ENCODE measurements at regions not wholly inside any gene's neighbourhood (a gene's known extent, or its start where the extent isn't known, plus 50 kb on each side); places are given as distances from the start of the nearest gene placed in this dataset.
"Not testable (repeated sequence)": the region's sequence is repeated elsewhere in the genome, so short reads cannot be mapped to it uniquely, and the experiment has no call there.

DNA sequence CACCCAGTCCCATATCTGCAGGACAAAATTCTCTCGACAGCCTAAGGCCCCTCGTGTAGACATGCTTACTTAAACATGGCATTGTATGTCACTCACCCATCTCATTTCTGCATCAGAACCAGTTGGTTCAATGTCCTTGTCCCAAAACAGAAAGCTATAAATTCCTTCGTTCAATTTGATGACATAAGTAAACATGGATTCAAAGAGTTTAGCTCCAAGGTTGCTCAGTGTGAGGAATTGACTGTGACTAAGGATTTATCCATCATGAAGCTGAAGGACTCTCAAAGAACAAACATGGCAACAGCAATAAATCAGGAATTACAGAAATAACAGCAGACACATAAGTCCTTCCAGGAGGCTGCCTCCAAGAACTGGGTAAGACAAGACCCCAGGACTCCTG is 237.2 kb downstream of the TOMM20 start:
- POLR2A ChIA-PET: interaction anchor here (0.6 kb wide), 1 partner anchor 232 kb away, joined by 3 read pairs; no protein-coding TSS in a partner anchor
- Histone ChIP-seq H3K27ac (ENCODE audit: extremely low read depth, low read depth, low read length) (no peak overlapping the region), H3K4me3 (ENCODE audit: low read depth, low read length) (no peak overlapping the region), H3K9me3 (ENCODE audit: control insufficient read depth, insufficient read depth, low read depth, low read length) (no peaks in the 10 kb centered on the region), H3K36me3 (ENCODE audit: control insufficient read depth in 2 of 2, insufficient read depth in 1 of 2, low read length in 2 of 2) (no peaks in the 10 kb centered on the region), H3K4me1 (ENCODE audit: control insufficient read depth, insufficient read depth, low read length) (no peaks in the 10 kb centered on the region)
- TF ChIP-seq ZBTB1 (tag by site-specific recombination; IDR thresholded peaks at IDR 0.05): no peak
- CTCF ChIA-PET: interaction anchor here (0.6 to 1.0 kb wide), 3 partner anchors 15 to 1540 kb away, joined by 3 read pairs; no protein-coding TSS in a partner anchor

DNA sequence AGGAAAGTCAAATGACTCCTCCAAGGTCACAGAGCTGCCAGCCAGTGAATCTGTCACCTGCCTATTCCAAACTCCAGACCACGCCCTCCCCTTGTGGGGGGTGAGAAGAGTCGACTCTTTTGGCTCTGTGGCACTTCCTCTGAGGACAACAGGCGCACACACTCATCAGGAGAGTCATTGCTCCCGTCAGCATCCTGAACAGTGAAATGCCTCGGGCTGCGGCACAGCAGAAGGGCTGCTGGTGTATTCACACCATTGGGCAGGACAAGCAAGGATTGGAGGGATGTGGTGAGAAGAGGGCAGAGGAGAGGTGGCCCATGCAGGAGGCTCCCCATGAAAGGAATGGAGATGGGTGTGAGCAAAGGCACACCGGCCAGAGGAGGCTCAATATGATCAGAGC is 239.0 kb downstream of the TOMM20 start:
- ChIA-PET POLR2A (no interaction called here), CTCF (interaction anchor here (0.7 to 0.9 kb wide), 3 partner anchors 25 to 194 kb away, joined by 3 read pairs; no protein-coding TSS in a partner anchor)
- no peaks in the 10 kb centered on the region for H3K4me1 ChIP-seq (ENCODE audit: control insufficient read depth, insufficient read depth, low read length)
- H3K27ac ChIP-seq (ENCODE audit: extremely low read depth, low read depth, low read length): no peak overlapping the region
- no peaks in the 10 kb centered on the region for H3K36me3 ChIP-seq (ENCODE audit: control insufficient read depth in 2 of 2, insufficient read depth in 1 of 2, low read length in 2 of 2)
- no peak for TF ChIP-seq ZNF302 (tag by site-specific recombination; IDR thresholded peaks at IDR 0.05; ENCODE audit: low read depth)
- no peak for TF ChIP-seq ZNF521 (tag by site-specific recombination; IDR thresholded peaks at IDR 0.05)
- TF ChIP-seq, protein P1, sequence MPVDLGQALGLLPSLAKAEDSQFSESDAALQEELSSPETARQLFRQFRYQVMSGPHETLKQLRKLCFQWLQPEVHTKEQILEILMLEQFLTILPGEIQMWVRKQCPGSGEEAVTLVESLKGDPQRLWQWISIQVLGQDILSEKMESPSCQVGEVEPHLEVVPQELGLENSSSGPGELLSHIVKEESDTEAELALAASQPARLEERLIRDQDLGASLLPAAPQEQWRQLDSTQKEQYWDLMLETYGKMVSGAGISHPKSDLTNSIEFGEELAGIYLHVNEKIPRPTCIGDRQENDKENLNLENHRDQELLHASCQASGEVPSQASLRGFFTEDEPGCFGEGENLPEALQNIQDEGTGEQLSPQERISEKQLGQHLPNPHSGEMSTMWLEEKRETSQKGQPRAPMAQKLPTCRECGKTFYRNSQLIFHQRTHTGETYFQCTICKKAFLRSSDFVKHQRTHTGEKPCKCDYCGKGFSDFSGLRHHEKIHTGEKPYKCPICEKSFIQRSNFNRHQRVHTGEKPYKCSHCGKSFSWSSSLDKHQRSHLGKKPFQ (tag by site-specific recombination; IDR thresholded peaks at IDR 0.05): peak; percentile 44; the same call in 1 of the 2 replicates
- TF ChIP-seq ZNF670 (tag by site-specific recombination; IDR thresholded peaks at IDR 0.05; ENCODE audit: low read depth): no peak
- TF ChIP-seq, protein P2, sequence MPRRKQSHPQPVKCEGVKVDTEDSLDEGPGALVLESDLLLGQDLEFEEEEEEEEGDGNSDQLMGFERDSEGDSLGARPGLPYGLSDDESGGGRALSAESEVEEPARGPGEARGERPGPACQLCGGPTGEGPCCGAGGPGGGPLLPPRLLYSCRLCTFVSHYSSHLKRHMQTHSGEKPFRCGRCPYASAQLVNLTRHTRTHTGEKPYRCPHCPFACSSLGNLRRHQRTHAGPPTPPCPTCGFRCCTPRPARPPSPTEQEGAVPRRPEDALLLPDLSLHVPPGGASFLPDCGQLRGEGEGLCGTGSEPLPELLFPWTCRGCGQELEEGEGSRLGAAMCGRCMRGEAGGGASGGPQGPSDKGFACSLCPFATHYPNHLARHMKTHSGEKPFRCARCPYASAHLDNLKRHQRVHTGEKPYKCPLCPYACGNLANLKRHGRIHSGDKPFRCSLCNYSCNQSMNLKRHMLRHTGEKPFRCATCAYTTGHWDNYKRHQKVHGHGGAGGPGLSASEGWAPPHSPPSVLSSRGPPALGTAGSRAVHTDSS (tag by site-specific recombination; IDR thresholded peaks at IDR 0.05): no peak
- H3K4me3 ChIP-seq (ENCODE audit: low read depth, low read length): no peak overlapping the region
- H3K9me3 ChIP-seq (ENCODE audit: control insufficient read depth, insufficient read depth, low read depth, low read length): no peaks in the 10 kb centered on the region

DNA sequence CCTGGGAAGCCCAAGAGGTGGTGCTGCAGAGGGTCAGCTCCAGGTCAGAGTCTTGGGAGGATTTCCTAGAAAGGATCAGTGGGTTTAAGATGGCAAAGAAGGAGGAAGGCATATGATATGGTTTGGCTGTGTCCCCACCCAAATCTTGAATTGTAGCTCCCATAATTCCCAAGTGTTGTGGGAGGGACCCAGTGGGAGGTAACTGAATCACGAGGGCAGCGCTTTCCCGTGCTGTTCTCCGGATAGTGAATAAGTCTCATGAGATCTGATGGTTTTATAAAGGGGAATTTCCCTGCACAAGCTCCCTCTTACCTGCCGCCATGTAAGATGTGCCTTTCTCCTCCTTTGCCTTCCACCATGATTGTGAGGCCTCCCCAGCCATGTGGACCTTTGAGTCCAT is 240.4 kb downstream of the TOMM20 start:
- TF ChIP-seq, protein P3, sequence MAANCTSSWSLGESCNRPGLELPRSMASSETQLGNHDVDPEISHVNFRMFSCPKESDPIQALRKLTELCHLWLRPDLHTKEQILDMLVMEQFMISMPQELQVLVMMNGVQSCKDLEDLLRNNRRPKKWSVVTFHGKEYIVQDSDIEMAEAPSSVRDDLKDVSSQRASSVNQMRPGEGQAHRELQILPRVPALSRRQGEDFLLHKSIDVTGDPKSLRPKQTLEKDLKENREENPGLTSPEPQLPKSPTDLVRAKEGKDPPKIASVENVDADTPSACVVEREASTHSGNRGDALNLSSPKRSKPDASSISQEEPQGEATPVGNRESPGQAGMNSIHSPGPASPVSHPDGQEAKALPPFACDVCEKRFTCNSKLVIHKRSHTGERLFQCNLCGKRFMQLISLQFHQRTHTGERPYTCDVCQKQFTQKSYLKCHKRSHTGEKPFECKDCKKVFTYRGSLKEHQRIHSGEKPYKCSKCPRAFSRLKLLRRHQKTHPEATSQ (tag by site-specific recombination; IDR thresholded peaks at IDR 0.05): 0 out of 2 replicates have a peak, but pooled peaks have one; percentile 15
- H3K36me3 ChIP-seq (ENCODE audit: control insufficient read depth in 2 of 2, insufficient read depth in 1 of 2, low read length in 2 of 2); H3K27ac ChIP-seq (ENCODE audit: extremely low read depth, low read depth, low read length); H3K4me3 ChIP-seq (ENCODE audit: low read depth, low read length); H3K4me1 ChIP-seq (ENCODE audit: control insufficient read depth, insufficient read depth, low read length); H3K9me3 ChIP-seq (ENCODE audit: control insufficient read depth, insufficient read depth, low read depth, low read length); POLR2A ChIA-PET: not testable (repeated sequence)
- CTCF ChIA-PET: interaction anchor here (1.5 kb wide), 1 partner anchor 205 kb away, joined by 4 read pairs; no protein-coding TSS in a partner anchor

DNA sequence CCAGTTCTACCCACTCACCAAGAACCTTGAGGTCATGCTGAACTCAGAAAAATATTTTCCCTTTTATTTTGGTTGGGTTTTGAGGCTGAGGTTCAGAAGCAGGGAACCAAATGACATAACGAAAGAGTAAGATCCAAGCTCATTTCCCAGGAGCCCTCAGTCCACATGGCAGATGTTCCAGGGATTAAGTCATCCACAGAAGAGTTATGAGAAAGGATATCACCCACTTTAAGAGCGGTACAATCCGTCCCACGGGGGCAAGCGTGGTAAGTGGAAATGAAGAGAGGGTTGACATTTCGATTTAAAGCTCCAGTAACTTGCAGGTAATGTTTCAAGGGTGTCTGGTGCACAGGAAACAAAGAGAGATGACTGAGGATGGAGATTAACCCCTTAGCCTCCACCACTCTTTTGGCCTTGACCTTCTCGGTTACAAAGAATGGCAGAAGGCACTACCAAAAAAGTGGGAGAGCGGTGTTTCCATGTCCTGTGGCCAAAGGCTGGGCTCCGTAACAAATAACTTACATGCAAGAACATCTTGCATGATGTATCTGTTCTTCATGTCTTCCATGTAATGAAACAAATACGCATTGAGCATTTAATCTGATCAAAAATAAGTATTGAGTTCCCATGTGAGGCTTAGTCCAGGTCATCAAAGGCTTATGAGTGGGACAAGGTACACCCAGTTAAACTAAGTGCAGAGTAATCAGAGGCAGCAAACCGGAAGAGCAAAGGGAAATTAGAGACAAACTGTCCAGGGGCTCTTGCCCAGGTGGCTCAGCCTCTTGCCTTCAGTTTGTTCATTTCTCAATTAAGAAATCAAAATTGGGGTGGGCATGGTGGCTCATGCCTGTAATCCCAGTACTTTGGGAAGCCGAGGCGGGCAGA is 241.4 kb downstream of the TOMM20 start:
- Histone ChIP-seq H3K36me3 (ENCODE audit: control insufficient read depth in 2 of 2, insufficient read depth in 1 of 2, low read length in 2 of 2) (no peaks in the 10 kb centered on the region), H3K4me3 (ENCODE audit: low read depth, low read length) (no peak overlapping the region), H3K9me3 (ENCODE audit: control insufficient read depth, insufficient read depth, low read depth, low read length) (no peaks in the 10 kb centered on the region), H3K4me1 (ENCODE audit: control insufficient read depth, insufficient read depth, low read length) (no peaks in the 10 kb centered on the region), H3K27ac (ENCODE audit: extremely low read depth, low read depth, low read length) (no peak overlapping the region)
- ChIA-PET POLR2A (no interaction called here), CTCF (interaction anchor here (0.7 to 1.5 kb wide), 3 partner anchors 44 to 434 kb away, joined by 3 to 4 read pairs (median 3); no protein-coding TSS in a partner anchor)
- TF ChIP-seq ZNF24 (tag by site-specific recombination; IDR thresholded peaks at IDR 0.05): no peak
- no peak for TF ChIP-seq ZFP3 (tag by site-specific recombination; IDR thresholded peaks at IDR 0.05; ENCODE audit: low read depth)
- TF ChIP-seq ZIC2 (tag by site-specific recombination; IDR thresholded peaks at IDR 0.05): no peak
- no peak for TF ChIP-seq ZNF266 (tag by site-specific recombination; IDR thresholded peaks at IDR 0.05; ENCODE audit: low read depth)
- no peak for TF ChIP-seq ZNF354C (tag by site-specific recombination; IDR thresholded peaks at IDR 0.05; ENCODE audit: borderline replicate concordance, low read depth)
- TF ChIP-seq ZNF16 (tag by site-specific recombination; IDR thresholded peaks at IDR 0.05; ENCODE audit: low read depth): no peak
- no peak for TF ChIP-seq ZNF510 (tag by site-specific recombination; IDR thresholded peaks at IDR 0.05; ENCODE audit: insufficient replicate concordance)
- no peak for TF ChIP-seq ZNF37A (tag by site-specific recombination; IDR thresholded peaks at IDR 0.05)
- no peak for TF ChIP-seq ZNF548 (tag by site-specific recombination; IDR thresholded peaks at IDR 0.05)
- TF ChIP-seq, protein P4, sequence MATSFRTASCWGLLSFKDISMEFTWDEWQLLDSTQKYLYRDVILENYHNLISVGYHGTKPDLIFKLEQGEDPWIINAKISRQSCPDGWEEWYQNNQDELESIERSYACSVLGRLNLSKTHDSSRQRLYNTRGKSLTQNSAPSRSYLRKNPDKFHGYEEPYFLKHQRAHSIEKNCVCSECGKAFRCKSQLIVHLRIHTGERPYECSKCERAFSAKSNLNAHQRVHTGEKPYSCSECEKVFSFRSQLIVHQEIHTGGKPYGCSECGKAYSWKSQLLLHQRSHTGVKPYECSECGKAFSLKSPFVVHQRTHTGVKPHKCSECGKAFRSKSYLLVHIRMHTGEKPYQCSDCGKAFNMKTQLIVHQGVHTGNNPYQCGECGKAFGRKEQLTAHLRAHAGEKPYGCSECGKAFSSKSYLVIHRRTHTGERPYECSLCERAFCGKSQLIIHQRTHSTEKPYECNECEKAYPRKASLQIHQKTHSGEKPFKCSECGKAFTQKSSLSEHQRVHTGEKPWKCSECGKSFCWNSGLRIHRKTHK (tag by site-specific recombination; IDR thresholded peaks at IDR 0.05): no peak
- peak; percentile 22; the same call in 1 of the 2 replicates for TF ChIP-seq EGR2 (tag by site-specific recombination; IDR thresholded peaks at IDR 0.05; ENCODE audit: low read depth)
- no peak for TF ChIP-seq FEZF1 (tag by site-specific recombination; IDR thresholded peaks at IDR 0.05)

Measured in HEK293 (cell line).